NB4 (cell line): ENCODE measurements at regions not wholly inside any gene's neighbourhood (a gene's known extent, or its start where the extent isn't known, plus 50 kb on each side); places are given as distances from the start of the nearest gene placed in this dataset.

ENCODE experiments used
- POLR2A ChIP-seq: IDR thresholded peaks from 2 replicates; pipeline ENCODE4 v1.6.1; 2011; ENCODE audit warnings: mild to moderate bottlenecking; ENCODE audit not compliant: insufficient read length; ENCODE audit errors: extremely low read depth
- TF ChIP-seq, protein P1 (sequence below): IDR thresholded peaks from one replicate; pipeline ENCODE4 v1.5.1; 2012; ENCODE audit warnings: low read depth, low read length

DNA sequence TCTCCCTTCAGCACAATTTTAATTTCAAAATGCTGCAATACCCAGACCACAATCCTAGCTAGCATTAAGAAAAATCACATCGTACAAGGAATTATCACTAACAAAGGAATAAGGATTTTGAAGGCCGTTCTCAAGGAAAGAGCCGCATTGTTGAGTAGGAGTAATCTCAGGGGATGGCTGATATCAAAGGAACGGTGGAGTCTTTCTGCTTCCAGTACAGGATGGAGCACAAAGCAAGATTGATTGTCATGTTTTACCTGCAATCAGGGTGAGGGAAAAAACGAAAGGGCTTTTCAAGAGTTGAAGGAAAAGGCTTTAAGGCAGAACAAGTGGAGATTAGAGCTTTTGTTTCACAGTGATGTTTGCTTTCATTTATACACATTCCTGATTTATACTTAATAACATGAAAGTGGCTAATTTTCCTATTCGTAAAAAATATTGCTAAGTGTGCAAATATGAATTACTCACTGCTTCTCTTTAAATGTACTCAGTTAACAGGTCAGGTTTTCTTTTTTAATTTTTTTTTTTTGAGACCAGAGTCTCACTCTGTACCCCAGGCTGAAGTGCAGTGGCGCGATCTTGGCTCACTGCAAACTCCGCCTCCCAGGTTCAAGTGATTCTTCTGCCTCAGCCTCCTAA is 207.0 kb downstream of the TRIML1 start:
- TF ChIP-seq, protein P1, sequence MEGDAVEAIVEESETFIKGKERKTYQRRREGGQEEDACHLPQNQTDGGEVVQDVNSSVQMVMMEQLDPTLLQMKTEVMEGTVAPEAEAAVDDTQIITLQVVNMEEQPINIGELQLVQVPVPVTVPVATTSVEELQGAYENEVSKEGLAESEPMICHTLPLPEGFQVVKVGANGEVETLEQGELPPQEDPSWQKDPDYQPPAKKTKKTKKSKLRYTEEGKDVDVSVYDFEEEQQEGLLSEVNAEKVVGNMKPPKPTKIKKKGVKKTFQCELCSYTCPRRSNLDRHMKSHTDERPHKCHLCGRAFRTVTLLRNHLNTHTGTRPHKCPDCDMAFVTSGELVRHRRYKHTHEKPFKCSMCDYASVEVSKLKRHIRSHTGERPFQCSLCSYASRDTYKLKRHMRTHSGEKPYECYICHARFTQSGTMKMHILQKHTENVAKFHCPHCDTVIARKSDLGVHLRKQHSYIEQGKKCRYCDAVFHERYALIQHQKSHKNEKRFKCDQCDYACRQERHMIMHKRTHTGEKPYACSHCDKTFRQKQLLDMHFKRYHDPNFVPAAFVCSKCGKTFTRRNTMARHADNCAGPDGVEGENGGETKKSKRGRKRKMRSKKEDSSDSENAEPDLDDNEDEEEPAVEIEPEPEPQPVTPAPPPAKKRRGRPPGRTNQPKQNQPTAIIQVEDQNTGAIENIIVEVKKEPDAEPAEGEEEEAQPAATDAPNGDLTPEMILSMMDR, result no peak
- TF ChIP-seq POLR2A, result no peak
